ENCODE measurements at regions not wholly inside any gene's neighbourhood (a gene's known extent, or its start where the extent isn't known, plus 50 kb on each side); places are given as distances from the start of the nearest gene placed in this dataset.

DNA sequence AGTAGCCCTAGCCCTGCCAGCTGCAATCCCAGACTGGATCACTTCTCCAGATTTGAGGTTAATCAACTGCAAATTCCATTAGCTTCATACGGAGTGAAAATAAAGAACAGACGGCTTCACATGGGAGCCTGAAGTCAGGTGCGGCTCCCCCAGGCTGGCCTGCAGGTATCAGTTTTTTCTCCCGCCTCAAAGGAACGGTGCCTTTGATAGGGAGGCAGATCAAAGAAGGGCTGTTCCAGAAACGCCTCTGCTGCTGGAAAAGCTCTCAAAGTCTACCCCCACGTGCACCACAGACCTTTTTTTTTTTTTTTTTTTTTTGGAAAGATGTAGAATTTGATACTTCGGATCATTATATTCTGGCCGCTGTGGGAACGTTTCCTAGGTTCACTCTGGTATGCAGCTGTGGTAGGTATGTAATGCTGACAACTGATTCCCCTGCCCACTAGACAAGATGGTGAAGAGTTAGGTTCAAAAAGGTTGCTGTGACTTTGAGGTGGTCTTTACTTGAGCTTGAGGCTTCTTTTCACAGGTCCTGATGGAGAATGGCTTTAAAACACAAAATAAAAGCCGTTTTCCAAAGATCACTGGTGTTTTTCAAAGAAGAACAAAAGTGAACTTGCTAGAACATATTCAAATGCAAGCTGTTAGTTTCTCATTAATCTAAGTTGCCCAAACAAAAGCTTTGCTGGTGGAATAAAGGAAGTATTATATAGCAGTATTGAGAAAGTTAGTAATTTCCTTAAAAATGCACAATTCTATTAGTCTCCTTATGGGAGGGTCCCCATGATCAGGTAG is 189.0 kb upstream of the NFIA start:
- no peak for TF ChIP-seq CTCF (IDR thresholded peaks at IDR 0.05)
- no peak for TF ChIP-seq POLR2A (IDR thresholded peaks at IDR 0.05)

Measured in suprapubic skin (tissue), 3 donors.